Stomach (tissue), 4 donors: ENCODE measurements at regions not wholly inside any gene's neighbourhood (a gene's known extent, or its start where the extent isn't known, plus 50 kb on each side); places are given as distances from the start of the nearest gene placed in this dataset.

Experiments
- EP300 ChIP-seq: sonication (generic); formaldehyde crosslinking; IDR thresholded peaks from one replicate; pipeline ENCODE4 v1.6.1; 2017; ENCODE audit warnings: antibody characterized with exemption
- POLR2A ChIP-seq, 4 donors: fragments of 450-650 bp; IDR thresholded peaks; one replicate each; pipeline ENCODE4 v1.6.1; 2016; ENCODE audit warnings: antibody characterized with exemption in 4 of 4, control low read depth in 2 of 4, mild to moderate bottlenecking in 1 of 4, moderate library complexity in 1 of 4
- POLR2AphosphoS5 ChIP-seq, 3 donors: sonication (generic); formaldehyde crosslinking; IDR thresholded peaks; one replicate each; pipeline ENCODE4 v1.6.1; 2016; ENCODE audit warnings: antibody characterized with exemption in 3 of 3
- TF ChIP-seq, protein P1 (sequence below), 7 experiments: fragments of 450-650 bp in 4 of 7; fragments of 200-600 bp in 3 of 7; sonication (generic) in 3 of 7; IDR thresholded peaks; one replicate each; pipeline ENCODE4 v1.5.1; 2016 to 2019; ENCODE audit warnings: antibody characterized with exemption in 7 of 7, control low read depth in 2 of 7, mild to moderate bottlenecking in 1 of 7

DNA sequence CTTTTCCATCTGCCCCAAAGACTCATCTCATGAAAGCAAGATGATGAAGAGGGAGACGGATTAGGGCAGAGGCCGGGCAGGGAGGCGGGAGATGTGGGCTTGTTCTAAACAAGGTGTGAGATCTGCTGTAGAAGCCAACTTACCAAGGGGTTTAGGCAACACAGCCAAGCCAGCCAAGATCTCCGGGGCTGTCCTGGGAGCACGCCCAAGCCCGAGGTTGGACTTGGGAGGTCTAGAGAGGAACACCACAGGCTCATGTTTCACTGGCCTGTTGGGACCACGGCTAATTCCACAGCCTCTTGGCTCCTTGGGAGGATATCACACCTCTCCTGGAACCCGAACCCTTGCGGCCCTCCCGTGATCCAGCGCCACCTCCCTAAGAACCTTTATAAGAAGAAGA, 171.4 kb downstream of the CRLF2 start:
- TF ChIP-seq POLR2A (IDR thresholded peaks at IDR 0.05), result no peak
- TF ChIP-seq, protein P1, sequence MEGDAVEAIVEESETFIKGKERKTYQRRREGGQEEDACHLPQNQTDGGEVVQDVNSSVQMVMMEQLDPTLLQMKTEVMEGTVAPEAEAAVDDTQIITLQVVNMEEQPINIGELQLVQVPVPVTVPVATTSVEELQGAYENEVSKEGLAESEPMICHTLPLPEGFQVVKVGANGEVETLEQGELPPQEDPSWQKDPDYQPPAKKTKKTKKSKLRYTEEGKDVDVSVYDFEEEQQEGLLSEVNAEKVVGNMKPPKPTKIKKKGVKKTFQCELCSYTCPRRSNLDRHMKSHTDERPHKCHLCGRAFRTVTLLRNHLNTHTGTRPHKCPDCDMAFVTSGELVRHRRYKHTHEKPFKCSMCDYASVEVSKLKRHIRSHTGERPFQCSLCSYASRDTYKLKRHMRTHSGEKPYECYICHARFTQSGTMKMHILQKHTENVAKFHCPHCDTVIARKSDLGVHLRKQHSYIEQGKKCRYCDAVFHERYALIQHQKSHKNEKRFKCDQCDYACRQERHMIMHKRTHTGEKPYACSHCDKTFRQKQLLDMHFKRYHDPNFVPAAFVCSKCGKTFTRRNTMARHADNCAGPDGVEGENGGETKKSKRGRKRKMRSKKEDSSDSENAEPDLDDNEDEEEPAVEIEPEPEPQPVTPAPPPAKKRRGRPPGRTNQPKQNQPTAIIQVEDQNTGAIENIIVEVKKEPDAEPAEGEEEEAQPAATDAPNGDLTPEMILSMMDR (IDR thresholded peaks at IDR 0.05), result no peak
- TF ChIP-seq EP300, result no peak
- TF ChIP-seq POLR2AphosphoS5 (IDR thresholded peaks at IDR 0.05), result no peak
